ENCODE measurements at regions not wholly inside any gene's neighbourhood (a gene's known extent, or its start where the extent isn't known, plus 50 kb on each side); places are given as distances from the start of the nearest gene placed in this dataset.
A peak's percentile ranks its signal among the peaks of the same experiment; 100 is the strongest.

DNA sequence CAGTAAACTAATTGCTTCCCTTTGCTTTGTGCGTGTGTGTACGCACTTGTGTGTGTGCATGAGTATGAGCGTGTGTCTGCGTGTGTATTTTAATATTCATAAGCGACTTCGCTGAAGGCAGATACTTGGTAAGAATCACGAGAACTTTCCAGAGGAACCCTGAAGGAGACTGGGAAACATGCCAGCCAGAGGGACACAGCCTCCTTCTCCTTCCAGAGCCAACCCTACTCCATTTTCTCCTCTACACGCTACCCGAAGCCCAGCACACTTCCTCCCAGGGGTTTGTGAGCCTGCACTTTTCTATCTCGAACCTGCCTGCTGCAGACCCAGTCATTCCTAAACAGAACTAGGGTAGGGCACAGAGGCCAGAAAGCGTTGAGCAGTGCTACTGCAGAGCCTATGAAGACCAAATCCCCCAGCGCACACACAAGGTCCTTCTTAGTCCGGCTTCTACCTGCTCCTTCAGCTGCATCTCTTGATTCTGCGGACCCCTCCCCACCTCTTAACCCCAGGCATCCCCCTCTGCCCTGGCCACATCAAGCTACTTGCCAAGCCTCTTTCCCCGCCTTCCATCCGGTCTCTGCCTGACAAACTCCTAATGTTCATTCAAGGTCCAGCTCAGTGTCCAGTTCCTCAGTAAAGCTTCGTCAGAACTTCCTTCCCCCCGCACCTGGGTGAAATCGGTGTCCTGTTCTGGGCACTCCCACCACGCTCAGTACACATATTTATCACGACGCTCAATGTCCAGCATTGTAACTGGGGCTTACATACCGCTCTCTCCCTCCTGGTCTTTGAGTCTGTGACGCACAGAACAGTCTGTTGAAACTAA lies 191.8 kb downstream of the FAM43A start:
- no peak for TF ChIP-seq GATA2 (IDR thresholded peaks at IDR 0.05; ENCODE audit: low read depth, low read length)
- TF ChIP-seq GATA3 (IDR thresholded peaks at IDR 0.05; ENCODE audit: low read depth, low read length), result no peak

- no peak for TF ChIP-seq GATA2 (IDR thresholded peaks at IDR 0.05; ENCODE audit: low read depth, low read length)
- TF ChIP-seq GATA3 (IDR thresholded peaks at IDR 0.05; ENCODE audit: low read depth, low read length), result no peak
Measured at GRCh38 chr3:194879126-194879877, 193.6 kb downstream of the FAM43A start.

- TF ChIP-seq GATA3 (IDR thresholded peaks at IDR 0.05; ENCODE audit: low read depth, low read length), result no peak
- TF ChIP-seq GATA2 (IDR thresholded peaks at IDR 0.05; ENCODE audit: low read depth, low read length), result no peak
Measured at GRCh38 chr3:194879991-194880939, 194.6 kb downstream of the FAM43A start.

GRCh38 chr3:194880940-194881925 lies 195.6 kb downstream of the FAM43A start:
- TF ChIP-seq GATA3 (IDR thresholded peaks at IDR 0.05; ENCODE audit: low read depth, low read length) (no peak), GATA2 (IDR thresholded peaks at IDR 0.05; ENCODE audit: low read depth, low read length) (no peak)

DNA sequence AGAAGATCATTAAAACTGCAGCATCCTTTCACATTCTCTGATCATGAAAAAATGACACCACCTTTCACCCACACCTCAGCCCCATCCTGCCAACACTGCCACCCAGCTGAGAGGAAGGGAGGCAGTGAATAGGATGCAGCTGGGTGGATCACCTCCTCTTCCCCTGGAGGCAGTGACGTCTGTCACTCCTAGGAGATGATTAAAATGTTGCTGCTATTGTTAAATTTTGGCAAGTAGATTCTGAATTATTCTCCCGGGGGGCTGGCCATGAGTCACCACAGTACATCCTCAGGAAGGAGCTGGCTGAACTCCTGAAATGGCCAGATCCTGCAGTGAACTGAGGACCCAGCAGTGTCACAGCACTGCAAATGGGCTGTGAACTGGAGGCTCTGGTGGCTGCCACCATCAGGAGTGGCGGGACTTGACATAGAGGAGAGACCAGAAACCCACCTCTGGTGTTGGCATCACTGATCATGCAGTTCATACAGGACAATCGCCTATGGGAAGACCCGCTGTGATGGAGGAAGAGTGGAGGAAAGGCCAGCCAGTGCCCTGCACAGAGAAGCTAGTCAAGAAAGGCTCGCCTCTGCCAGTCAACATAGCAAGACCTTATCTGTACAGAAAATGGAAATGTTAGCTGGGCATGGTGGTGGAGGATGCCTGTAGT lies 199.1 kb downstream of the FAM43A start:
- no peak for TF ChIP-seq GATA2 (IDR thresholded peaks at IDR 0.05; ENCODE audit: low read depth, low read length)
- no peak for TF ChIP-seq GATA3 (IDR thresholded peaks at IDR 0.05; ENCODE audit: low read depth, low read length)

- TF ChIP-seq GATA2 (IDR thresholded peaks at IDR 0.05; ENCODE audit: low read depth, low read length) (no peak), GATA3 (IDR thresholded peaks at IDR 0.05; ENCODE audit: low read depth, low read length) (no peak)
Measured at GRCh38 chr3:194885766-194886165, 200.1 kb downstream of the FAM43A start.

DNA sequence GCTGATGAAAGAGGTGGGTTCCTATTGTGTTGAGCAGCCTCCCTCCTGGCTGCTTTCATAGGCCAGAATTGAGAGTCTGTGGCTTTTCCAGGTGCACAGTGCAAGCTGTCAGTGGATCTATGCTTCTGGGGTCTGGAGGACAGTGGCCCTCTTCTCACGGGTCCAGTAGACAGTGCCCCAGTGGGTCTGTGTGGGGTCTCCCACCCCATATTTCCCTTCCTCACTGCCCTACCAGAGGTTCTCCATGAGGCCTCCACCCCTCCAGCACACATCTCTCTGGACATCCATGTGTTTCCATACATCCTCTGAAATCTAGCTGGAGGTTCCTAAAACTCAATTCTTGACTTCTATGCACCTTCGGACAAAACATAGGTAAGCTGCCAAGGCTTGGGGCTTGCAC lies 201.2 kb downstream of the FAM43A start:
- no peak for TF ChIP-seq GATA3 (IDR thresholded peaks at IDR 0.05; ENCODE audit: low read depth, low read length)
- TF ChIP-seq GATA2 (IDR thresholded peaks at IDR 0.05; ENCODE audit: low read depth, low read length), result no peak

- peak; percentile 50 for TF ChIP-seq GATA2 (IDR thresholded peaks at IDR 0.05; ENCODE audit: low read depth, low read length)
- TF ChIP-seq GATA3 (IDR thresholded peaks at IDR 0.05; ENCODE audit: low read depth, low read length), result no peak
Measured at GRCh38 chr3:194888916-194889315, 203.2 kb downstream of the FAM43A start.

DNA sequence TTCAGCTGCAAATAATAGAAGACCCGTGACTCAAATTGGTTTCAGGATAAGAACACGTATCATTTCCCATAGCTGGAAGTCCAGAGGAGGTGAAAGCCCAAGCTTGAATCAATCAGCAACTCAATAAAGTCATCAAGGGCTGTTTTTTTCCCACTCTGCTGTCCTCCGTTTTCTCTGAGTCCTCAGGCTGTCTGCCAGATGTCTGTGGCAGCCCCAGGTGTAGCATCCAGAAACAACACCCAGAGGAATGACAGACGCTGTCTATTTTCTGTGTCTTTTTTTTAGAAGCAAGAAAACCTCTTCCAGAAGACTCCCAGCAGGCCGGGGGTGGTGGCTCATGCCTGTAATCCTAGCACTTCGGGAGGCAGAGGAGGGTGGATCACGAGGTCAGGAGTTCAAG lies 204.4 kb downstream of the FAM43A start:
- TF ChIP-seq GATA2 (IDR thresholded peaks at IDR 0.05; ENCODE audit: low read depth, low read length), result no peak
- no peak for TF ChIP-seq GATA3 (IDR thresholded peaks at IDR 0.05; ENCODE audit: low read depth, low read length)

DNA sequence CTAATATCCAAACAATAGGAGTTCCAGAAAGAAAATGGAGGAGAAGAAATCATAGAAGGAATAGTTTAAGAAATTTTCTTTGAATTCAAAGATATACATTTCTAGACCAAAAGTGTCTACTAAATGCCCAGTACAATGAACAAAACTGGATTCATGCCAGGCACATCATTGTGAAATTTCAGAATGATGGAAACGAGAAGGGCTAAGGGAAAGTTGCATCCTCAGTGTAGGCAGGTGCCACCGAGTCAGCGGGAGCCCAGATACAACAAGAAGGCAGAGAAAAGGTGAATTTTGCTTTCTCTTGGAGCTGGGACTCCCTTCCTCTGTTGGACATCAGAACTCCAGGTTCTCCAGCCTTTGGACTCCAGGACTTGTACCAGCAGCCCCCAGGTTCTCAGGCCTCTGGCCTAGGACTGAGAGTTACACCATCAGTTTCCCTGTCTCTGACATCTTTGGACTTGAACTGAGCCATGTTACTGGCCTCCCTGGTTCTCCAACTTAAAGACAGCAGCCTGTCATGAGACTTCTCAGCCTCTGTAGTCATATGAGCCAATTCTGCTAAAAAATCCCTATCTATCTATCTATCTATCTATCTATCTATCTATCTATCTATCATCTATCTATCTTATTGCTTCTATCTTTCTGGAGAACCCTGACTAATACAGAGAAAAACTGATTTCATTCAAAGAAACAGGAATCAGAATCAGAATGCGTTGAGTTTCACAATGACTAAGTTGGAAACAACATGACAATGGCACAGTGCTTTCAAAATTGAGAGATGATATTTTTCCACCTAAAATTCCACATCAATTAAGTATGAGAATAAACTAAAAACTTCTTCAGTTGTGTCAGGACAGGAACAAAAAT lies 207.7 kb downstream of the FAM43A start:
- TF ChIP-seq GATA2 (IDR thresholded peaks at IDR 0.05; ENCODE audit: low read depth, low read length) (no peak), GATA3 (IDR thresholded peaks at IDR 0.05; ENCODE audit: low read depth, low read length) (no peak)

GRCh38 chr3:194894538-194894937 lies 208.9 kb downstream of the FAM43A start:
- TF ChIP-seq GATA3 (IDR thresholded peaks at IDR 0.05; ENCODE audit: low read depth, low read length) (no peak), GATA2 (IDR thresholded peaks at IDR 0.05; ENCODE audit: low read depth, low read length) (no peak)

Measured in SH-SY5Y (cell line).